ENCODE measurements at regions not wholly inside any gene's neighbourhood (a gene's known extent, or its start where the extent isn't known, plus 50 kb on each side); places are given as distances from the start of the nearest gene placed in this dataset.

GRCh38 chr18:77559274-77559910 is 309.7 kb downstream of the GALR1 start:
- Histone ChIP-seq H3K27me3 (ENCODE audit: control insufficient read depth in 1 of 2, insufficient read depth in 2 of 2, low read length in 2 of 2) (no peaks in the 10 kb centered on the region), H3K4me3 (replicated peaks in 1 of 3; ENCODE audit: insufficient read depth in 1 of 3, low read depth in 2 of 3, low read length in 3 of 3) (no peak overlapping the region), H3K9me3 (ENCODE audit: low read length) (no peaks in the 10 kb centered on the region), H4K20me1 (ENCODE audit: insufficient read depth, low read length) (no peaks in the 10 kb centered on the region), H2AFZ (ENCODE audit: low read length) (no peak overlapping the region), H3K4me1 (ENCODE audit: insufficient read depth, low read length) (no peaks in the 10 kb centered on the region; the same call in 1 of the 2 replicates), H3K27ac (ENCODE audit: extremely low read length, insufficient read depth, low read length) (no peak overlapping the region), H3K9ac (ENCODE audit: insufficient read depth, low read depth, low read length) (no peak overlapping the region), H3K36me3 (replicated peaks in 1 of 2; ENCODE audit: control insufficient read depth in 1 of 2, insufficient read depth in 2 of 2, low read length in 2 of 2) (no peaks in the 10 kb centered on the region), H3K4me2 (ENCODE audit: low read depth, low read length) (no peak overlapping the region), H3K79me2 (ENCODE audit: insufficient read depth, low read length) (no peaks in the 10 kb centered on the region)
- intact Hi-C loops (cut with micrococcal nuclease; ENCODE audit: unreplicated experiment) (no loop called here), in situ Hi-C loops (cut with HindIII; ENCODE audit: extremely low pct_ligation_motif_present, low pct_unique_long_range_greater_than_20kb) (no loop called here)
- TF ChIP-seq GTF2F1 (IDR thresholded peaks at IDR 0.05; ENCODE audit: low read length): no peak
- peak; percentile 35 for TF ChIP-seq HNF4A (CRISPR knock-in tag; IDR thresholded peaks at IDR 0.05)
- peak; percentile 94 for TF ChIP-seq ZNF12 (CRISPR knock-in tag; IDR thresholded peaks at IDR 0.05)
- DNase-seq (ENCODE audit: low spot score): no peak
- no TSS peak for BruUV-seq (replicated peaks)
- ChIA-PET POLR2A (no interaction called here), CTCF (ENCODE audit: low intra/inter-chr PET ratio, low total read pairs) (no interaction called here)
- WGBS (ENCODE audit: low lambda C conversion rate): 9% methylated on average over 6 of the region's 6 CpGs
- peak; percentile 49; the same call in 1 of the 3 replicates for ATAC-seq
- no peak for FAIRE-seq

DNA sequence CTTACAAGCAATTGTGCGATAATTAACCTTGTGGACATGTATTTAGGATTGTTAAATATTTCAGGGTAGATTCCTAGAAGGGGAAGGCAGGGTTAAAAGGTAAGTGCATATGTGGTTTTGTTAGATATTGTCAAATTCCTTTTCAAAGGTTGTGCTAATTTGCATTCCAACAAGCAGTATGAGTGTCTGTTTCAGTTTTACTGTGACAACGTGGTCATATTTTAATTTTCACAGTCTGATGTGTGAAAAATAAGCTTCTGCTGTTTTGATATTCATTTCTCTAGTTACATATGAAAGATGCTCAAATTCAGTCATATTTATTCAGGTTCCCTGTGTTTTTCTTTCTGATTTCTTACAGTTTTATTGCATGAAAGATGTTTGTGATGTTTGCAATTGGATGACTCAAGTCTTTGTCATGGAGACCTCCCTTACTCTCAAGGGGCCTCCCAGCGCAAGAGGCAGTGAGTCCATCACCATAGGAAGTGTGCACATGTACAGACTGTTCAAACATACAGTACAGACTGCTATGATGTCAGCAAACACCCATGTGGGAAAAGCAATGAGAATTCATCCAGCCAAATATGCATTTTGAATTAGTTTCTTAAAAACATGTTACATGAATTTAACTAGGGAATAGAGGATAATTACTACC is 310.8 kb downstream of the GALR1 start:
- no peak for ATAC-seq
- ChIA-PET POLR2A (no interaction called here), CTCF (ENCODE audit: low intra/inter-chr PET ratio, low total read pairs) (no interaction called here)
- Histone ChIP-seq H3K4me3 (replicated peaks in 1 of 3; ENCODE audit: insufficient read depth in 1 of 3, low read depth in 2 of 3, low read length in 3 of 3) (no peak overlapping the region), H3K9ac (ENCODE audit: insufficient read depth, low read depth, low read length) (no peak overlapping the region), H3K36me3 (replicated peaks in 1 of 2; ENCODE audit: control insufficient read depth in 1 of 2, insufficient read depth in 2 of 2, low read length in 2 of 2) (no peaks in the 10 kb centered on the region), H3K79me2 (ENCODE audit: insufficient read depth, low read length) (no peaks in the 10 kb centered on the region), H3K27ac (ENCODE audit: extremely low read length, insufficient read depth, low read length) (no peak overlapping the region), H3K27me3 (ENCODE audit: control insufficient read depth in 1 of 2, insufficient read depth in 2 of 2, low read length in 2 of 2) (no peaks in the 10 kb centered on the region), H2AFZ (ENCODE audit: low read length) (no peak overlapping the region), H3K4me1 (ENCODE audit: insufficient read depth, low read length) (no peaks in the 10 kb centered on the region; the same call in 1 of the 2 replicates), H3K4me2 (ENCODE audit: low read depth, low read length) (no peak overlapping the region), H3K9me3 (ENCODE audit: low read length) (no peaks in the 10 kb centered on the region), H4K20me1 (ENCODE audit: insufficient read depth, low read length) (no peaks in the 10 kb centered on the region)
- WGBS (ENCODE audit: low lambda C conversion rate): 1% methylated on average over 3 of the region's 3 CpGs
- FAIRE-seq: no peak
- no TSS peak for BruUV-seq (replicated peaks)
- intact Hi-C loops (cut with micrococcal nuclease; ENCODE audit: unreplicated experiment): no loop called here
- in situ Hi-C loops (cut with HindIII; ENCODE audit: extremely low pct_ligation_motif_present, low pct_unique_long_range_greater_than_20kb): no loop called here
- DNase-seq (ENCODE audit: low spot score): no peak
- TF ChIP-seq ZNF543 (CRISPR knock-in tag; IDR thresholded peaks at IDR 0.05) (no peak), EZH2 (conservative IDR thresholded peaks at IDR 0.05; ENCODE audit: low read depth, low read length) (no peak), ZNF331 (CRISPR knock-in tag; IDR thresholded peaks at IDR 0.05) (no peak), ZSCAN29 (CRISPR knock-in tag; conservative IDR thresholded peaks at IDR 0.05) (no peak), CENPT (CRISPR knock-in tag; IDR thresholded peaks at IDR 0.05; ENCODE audit: low read depth) (no peak), ZNF501 (CRISPR knock-in tag; IDR thresholded peaks at IDR 0.05) (no peak), SMC3 (IDR thresholded peaks at IDR 0.05; ENCODE audit: low read length) (no peak), THRA (CRISPR knock-in tag; IDR thresholded peaks at IDR 0.05; ENCODE audit: borderline replicate concordance) (no peak), TEF (CRISPR knock-in tag; IDR thresholded peaks at IDR 0.05) (no peak), NR1H2 (CRISPR knock-in tag; IDR thresholded peaks at IDR 0.05; ENCODE audit: borderline replicate concordance, low read depth) (no peak), XBP1 (CRISPR knock-in tag; IDR thresholded peaks at IDR 0.05) (no peak)
- TF ChIP-seq, protein P1, sequence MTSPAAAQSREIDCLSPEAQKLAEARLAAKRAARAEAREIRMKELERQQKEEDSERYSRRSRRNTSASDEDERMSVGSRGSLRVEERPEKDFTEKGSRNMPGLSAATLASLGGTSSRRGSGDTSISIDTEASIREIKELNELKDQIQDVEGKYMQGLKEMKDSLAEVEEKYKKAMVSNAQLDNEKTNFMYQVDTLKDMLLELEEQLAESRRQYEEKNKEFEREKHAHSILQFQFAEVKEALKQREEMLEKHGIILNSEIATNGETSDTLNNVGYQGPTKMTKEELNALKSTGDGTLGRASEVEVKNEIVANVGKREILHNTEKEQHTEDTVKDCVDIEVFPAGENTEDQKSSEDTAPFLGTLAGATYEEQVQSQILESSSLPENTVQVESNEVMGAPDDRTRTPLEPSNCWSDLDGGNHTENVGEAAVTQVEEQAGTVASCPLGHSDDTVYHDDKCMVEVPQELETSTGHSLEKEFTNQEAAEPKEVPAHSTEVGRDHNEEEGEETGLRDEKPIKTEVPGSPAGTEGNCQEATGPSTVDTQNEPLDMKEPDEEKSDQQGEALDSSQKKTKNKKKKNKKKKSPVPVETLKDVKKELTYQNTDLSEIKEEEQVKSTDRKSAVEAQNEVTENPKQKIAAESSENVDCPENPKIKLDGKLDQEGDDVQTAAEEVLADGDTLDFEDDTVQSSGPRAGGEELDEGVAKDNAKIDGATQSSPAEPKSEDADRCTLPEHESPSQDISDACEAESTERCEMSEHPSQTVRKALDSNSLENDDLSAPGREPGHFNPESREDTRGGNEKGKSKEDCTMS (CRISPR knock-in tag; conservative IDR thresholded peaks at IDR 0.05): no peak

Data from HepG2 (cell line).